Esophagus (tissue), 2 donors: ENCODE measurements at regions not wholly inside any gene's neighbourhood (a gene's known extent, or its start where the extent isn't known, plus 50 kb on each side); places are given as distances from the start of the nearest gene placed in this dataset.

Source experiments
- H3K27ac ChIP-seq, 2 donors: one replicate each; pipeline ENCODE4 v1.5.1; 2013; ENCODE audit warnings: low read depth in 2 of 2, mild to moderate bottlenecking in 2 of 2, inconsistent platforms in 1 of 2, low read length in 1 of 2, moderate library complexity in 1 of 2
- H3K27me3 ChIP-seq, 2 donors: one replicate each; pipeline ENCODE4 v1.6.1; 2013; ENCODE audit warnings: low read length in 2 of 2, control low read depth in 1 of 2, mild to moderate bottlenecking in 1 of 2; ENCODE audit not compliant: insufficient read depth in 2 of 2, control insufficient read depth in 1 of 2
- H3K36me3 ChIP-seq, 2 donors: one replicate each; pipeline ENCODE4 v1.6.1; 2013; ENCODE audit warnings: low read length in 1 of 2; ENCODE audit not compliant: control insufficient read depth in 2 of 2, insufficient read depth in 2 of 2
- H3K4me1 ChIP-seq, 2 donors: one replicate each; pipeline ENCODE4 v1.6.1; 2013; ENCODE audit warnings: low read length in 1 of 2; ENCODE audit not compliant: control insufficient read depth in 2 of 2, insufficient read depth in 2 of 2
- H3K4me3 ChIP-seq, 2 donors: one replicate each; pipeline ENCODE4 v1.5.1; 2013; ENCODE audit warnings: low read length in 2 of 2, mild to moderate bottlenecking in 2 of 2, low read depth in 1 of 2, moderate library complexity in 1 of 2
- H3K9me3 ChIP-seq, 2 donors: one replicate each; pipeline ENCODE4 v1.6.1; 2013; ENCODE audit warnings: mild to moderate bottlenecking in 2 of 2, low read depth in 1 of 2, low read length in 1 of 2, moderate library complexity in 1 of 2; ENCODE audit not compliant: control insufficient read depth in 2 of 2, insufficient read depth in 1 of 2
- WGBS, 2 donors: extraction: QIAGEN DNeasy Blood & Tissue Kit; methylation state at CpG; one replicate each; pipeline ENCODE4 v1.1.7; 2013; 5-methylcytosine and 5-hydroxymethylcytosine counted together
- donor health status: healthy with polysubstance abuse.
- donor health status: Bipolar disorder and iron deficiency.

- 69 to 79% methylated on average over 3 of the region's 3 CpGs for WGBS, 2 donors
Measured at GRCh38 chr15:37339856-37340255, 239.5 kb upstream of the MEIS2 start.

GRCh38 chr15:37340438-37340837 is 240.1 kb upstream of the MEIS2 start:
- no peaks in the 10 kb centered on the region for H3K27me3 ChIP-seq
- no peak overlapping the region for H3K27ac ChIP-seq
- H3K36me3 ChIP-seq: no peaks in the 10 kb centered on the region
- H3K4me1 ChIP-seq: no peaks in the 10 kb centered on the region
- 68 to 69% methylated on average over 2 of the region's 2 CpGs for WGBS, 2 donors
- no peaks in the 10 kb centered on the region for H3K9me3 ChIP-seq
- H3K4me3 ChIP-seq: no peak overlapping the region

More at GRCh38 chr15:37339856-37340255, 239.5 kb upstream of the MEIS2 start:
- Histone ChIP-seq H3K4me3 (no peak overlapping the region), H3K36me3 (no peaks in the 10 kb centered on the region), H3K4me1 (no peaks in the 10 kb centered on the region), H3K9me3 (no peaks in the 10 kb centered on the region), H3K27me3 (no peaks in the 10 kb centered on the region), H3K27ac (no peak overlapping the region)

GRCh38 chr15:37359101-37359892 is 258.9 kb upstream of the MEIS2 start:
- Histone ChIP-seq H3K4me3 (no peak overlapping the region), H3K27me3 (no peaks in the 10 kb centered on the region), H3K9me3 (no peaks in the 10 kb centered on the region), H3K36me3 (no peaks in the 10 kb centered on the region), H3K4me1 (no peaks in the 10 kb centered on the region), H3K27ac (no peak overlapping the region)
- WGBS, 2 donors: 79 to 80% methylated on average over 8 of the region's 8 CpGs

DNA sequence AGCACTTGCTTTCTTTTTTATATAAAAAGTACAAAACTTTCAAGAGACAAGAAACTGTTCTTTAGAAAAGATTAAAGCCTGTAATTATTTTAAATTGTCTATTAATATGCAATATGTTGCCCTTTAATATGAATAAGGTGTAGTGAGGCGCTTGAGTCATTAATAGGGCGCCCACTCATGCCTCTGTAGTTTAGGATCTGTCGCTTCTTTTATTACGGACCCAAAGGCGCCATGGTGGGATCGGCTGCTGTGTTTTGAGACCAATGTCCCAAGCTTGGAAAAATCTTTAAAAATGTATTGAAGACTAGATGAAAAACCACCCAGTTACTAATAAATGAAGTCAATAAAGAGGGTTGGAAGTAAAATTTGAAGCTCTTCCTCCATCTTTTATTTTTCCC is 259.5 kb upstream of the MEIS2 start:
- Histone ChIP-seq H3K27me3 (no peaks in the 10 kb centered on the region), H3K27ac (no peak overlapping the region), H3K4me1 (no peaks in the 10 kb centered on the region), H3K4me3 (no peak overlapping the region), H3K36me3 (no peaks in the 10 kb centered on the region), H3K9me3 (no peaks in the 10 kb centered on the region)
- WGBS, 2 donors: 90 to 94% methylated on average over 6 of the region's 6 CpGs

DNA sequence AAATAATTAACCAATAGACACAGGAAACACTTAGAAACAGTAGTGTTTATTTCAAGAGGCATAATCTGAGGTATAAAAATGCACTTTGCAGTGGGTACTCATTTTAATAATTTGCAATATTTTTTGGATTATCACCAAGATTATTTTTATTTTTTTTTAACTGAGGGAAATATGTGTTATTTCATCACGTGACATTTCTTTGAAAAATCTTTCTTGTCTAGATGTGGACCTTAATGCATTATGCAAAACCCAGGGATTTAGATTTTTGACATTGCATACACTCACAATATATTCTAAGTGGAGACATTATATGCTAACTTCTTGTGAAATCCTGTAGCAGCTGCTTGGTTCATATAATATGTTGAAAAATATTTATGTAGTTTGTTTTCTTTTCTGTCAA is 260.4 kb upstream of the MEIS2 start:
- H3K27ac ChIP-seq: no peak overlapping the region
- 52 to 69% methylated on average over 1 of the region's 1 CpG for WGBS, 2 donors
- no peaks in the 10 kb centered on the region for H3K9me3 ChIP-seq
- no peaks in the 10 kb centered on the region for H3K36me3 ChIP-seq
- no peaks in the 10 kb centered on the region for H3K4me1 ChIP-seq
- no peaks in the 10 kb centered on the region for H3K27me3 ChIP-seq
- H3K4me3 ChIP-seq: no peak overlapping the region

DNA sequence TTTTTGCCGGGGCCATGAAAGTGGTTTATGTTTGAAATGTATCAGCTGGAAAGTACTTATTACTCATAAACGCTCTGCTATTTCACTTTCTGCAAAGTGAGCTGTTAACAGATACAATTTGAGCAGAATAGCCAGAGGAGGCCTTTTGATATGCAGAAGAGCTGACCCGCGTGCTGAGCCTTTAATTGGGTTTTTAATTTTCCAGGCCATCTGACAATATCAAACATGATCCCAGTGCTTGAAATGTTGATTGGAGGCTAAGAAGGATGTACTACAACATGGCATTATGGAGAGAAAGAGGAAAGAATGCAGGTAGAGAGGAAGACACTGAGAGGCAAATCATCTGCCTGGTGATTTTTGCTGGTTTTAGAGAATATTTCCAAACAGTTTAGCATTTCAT is 261.3 kb upstream of the MEIS2 start:
- Histone ChIP-seq H3K4me1 (no peaks in the 10 kb centered on the region), H3K4me3 (no peak overlapping the region), H3K9me3 (no peaks in the 10 kb centered on the region), H3K27me3 (no peaks in the 10 kb centered on the region), H3K27ac (no peak overlapping the region), H3K36me3 (no peaks in the 10 kb centered on the region)
- 64% methylated on average over 4 of the region's 4 CpGs for WGBS, 2 donors

DNA sequence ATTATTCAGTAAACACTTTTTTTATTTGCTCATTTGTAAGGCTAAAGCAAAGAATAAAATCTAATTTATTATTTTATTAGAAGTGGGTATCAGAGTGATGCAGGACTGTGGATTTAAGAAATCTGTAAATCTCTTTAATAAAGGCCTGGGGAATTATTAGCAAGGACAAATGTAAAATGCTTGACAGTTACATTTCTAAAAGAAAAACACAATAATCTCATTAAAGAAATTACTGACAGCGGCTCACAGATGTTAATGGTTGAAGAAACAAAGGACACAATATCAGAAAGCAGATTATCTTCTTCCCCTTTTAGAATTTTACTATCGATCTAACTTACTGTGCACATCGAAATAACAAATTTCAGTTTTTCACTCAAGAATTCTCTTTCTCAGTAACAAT is 262.1 kb upstream of the MEIS2 start:
- no peak overlapping the region for H3K4me3 ChIP-seq
- H3K27ac ChIP-seq: no peak overlapping the region
- no peaks in the 10 kb centered on the region for H3K4me1 ChIP-seq
- no peaks in the 10 kb centered on the region for H3K27me3 ChIP-seq
- no peaks in the 10 kb centered on the region for H3K9me3 ChIP-seq
- H3K36me3 ChIP-seq: no peaks in the 10 kb centered on the region
- WGBS, 2 donors: 91 to 94% methylated on average over 3 of the region's 3 CpGs

- Histone ChIP-seq H3K4me1 (no peaks in the 10 kb centered on the region), H3K4me3 (no peak overlapping the region), H3K27me3 (no peaks in the 10 kb centered on the region), H3K27ac (no peak overlapping the region), H3K36me3 (no peaks in the 10 kb centered on the region), H3K9me3 (peaks cover 0 to 1% of the 10 kb centered on the region in 2 donors)
- WGBS, 2 donors: 63 to 65% methylated on average over 4 of the region's 4 CpGs
Measured at GRCh38 chr15:37368961-37369360, 268.6 kb upstream of the MEIS2 start.

DNA sequence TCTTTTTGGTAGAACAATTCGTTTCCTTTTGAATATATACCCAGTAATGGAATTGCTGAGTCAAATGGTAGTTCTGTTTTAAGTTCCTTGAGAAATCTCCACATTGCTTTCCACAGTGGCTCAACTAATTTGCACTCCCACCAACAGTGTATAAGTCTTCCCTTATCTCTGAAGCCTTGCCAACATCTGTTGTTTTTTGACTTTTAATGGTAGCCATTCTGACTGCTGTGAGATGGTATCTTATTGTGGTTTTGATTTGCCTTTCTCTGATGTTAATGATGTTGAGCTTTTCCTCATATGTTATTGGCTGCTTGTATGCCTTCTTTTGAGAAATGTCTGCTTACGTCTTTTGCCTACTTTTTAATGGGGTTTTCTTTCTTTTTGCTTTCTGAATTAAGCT is 270.6 kb upstream of the MEIS2 start:
- Histone ChIP-seq H3K36me3 (no peaks in the 10 kb centered on the region), H3K4me3 (no peak overlapping the region), H3K4me1 (no peaks in the 10 kb centered on the region), H3K27me3 (no peaks in the 10 kb centered on the region), H3K27ac (no peak overlapping the region), H3K9me3 (peaks cover 0 to 1% of the 10 kb centered on the region in 2 donors)
- 56 to 58% methylated on average over 2 of the region's 2 CpGs for WGBS, 2 donors

GRCh38 chr15:37372064-37372463 is 271.7 kb upstream of the MEIS2 start:
- H3K36me3 ChIP-seq: no peaks in the 10 kb centered on the region
- H3K27ac ChIP-seq: no peak overlapping the region
- H3K9me3 ChIP-seq: peaks cover 0 to 1% of the 10 kb centered on the region in 2 donors
- WGBS, 2 donors: 65 to 70% methylated on average over 6 of the region's 6 CpGs
- H3K4me1 ChIP-seq: no peaks in the 10 kb centered on the region
- no peak overlapping the region for H3K4me3 ChIP-seq
- no peaks in the 10 kb centered on the region for H3K27me3 ChIP-seq
